ENCODE measurements at regions not wholly inside any gene's neighbourhood (a gene's known extent, or its start where the extent isn't known, plus 50 kb on each side); places are given as distances from the start of the nearest gene placed in this dataset.
A peak's percentile ranks its signal among the peaks of the same experiment; 100 is the strongest.

DNA sequence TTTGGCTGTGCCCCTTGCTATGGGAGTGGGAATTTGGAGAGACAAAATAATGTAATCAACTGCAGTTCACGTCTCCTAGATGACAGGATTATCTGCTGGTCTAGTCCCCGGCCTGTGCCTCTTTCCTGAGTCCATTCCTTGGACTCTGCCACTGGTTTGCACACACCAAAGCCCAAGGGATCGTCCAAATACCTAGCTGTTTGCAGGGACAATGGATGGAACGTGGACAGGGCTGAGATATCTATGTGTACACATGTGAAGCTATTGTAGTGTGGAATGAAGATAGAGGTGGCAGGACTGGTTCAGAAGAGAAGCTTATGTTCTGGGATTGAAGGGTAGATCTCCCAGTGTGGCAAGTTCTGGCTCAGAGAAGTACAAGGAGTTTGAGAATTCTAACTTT lies 198.3 kb upstream of the PITX2 start:
- Histone ChIP-seq H3K4me1 (ENCODE audit: low read depth) (no peaks in the 10 kb centered on the region), H3K4me3 (no peak overlapping the region), H3K9me3 (no peaks in the 10 kb centered on the region), H3K36me3 (ENCODE audit: low read depth) (no peaks in the 10 kb centered on the region)
- ATAC-seq, result no peak
- intact Hi-C loops (cut with DNase I, micrococcal nuclease), result no loop called here
- no peak for DNase-seq
- no peak for TF ChIP-seq CTCF (IDR thresholded peaks at IDR 0.05)

DNA sequence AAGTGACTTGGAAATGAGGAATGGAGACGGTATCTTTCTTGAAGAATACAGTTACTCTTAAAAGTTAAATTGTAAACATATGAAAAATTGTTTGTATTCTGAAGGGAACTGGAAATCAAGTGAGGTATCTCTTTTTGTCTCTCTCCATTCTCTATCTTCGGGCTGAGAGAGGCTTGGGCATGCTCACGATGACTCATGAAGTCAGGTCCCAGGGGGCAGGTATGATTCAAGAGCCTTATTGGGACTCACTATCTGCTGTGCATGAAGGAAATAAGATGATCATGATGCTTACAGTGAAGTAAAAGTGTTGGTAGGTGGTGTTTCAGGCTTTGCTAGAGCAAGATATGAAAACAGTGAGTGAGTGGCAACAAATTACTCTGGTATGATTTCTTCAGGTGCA lies 200.4 kb upstream of the PITX2 start:
- Histone ChIP-seq H3K4me3 (no peak overlapping the region), H3K36me3 (ENCODE audit: low read depth) (no peaks in the 10 kb centered on the region), H3K4me1 (ENCODE audit: low read depth) (peaks cover 3% of the 10 kb centered on the region), H3K9me3 (no peaks in the 10 kb centered on the region)
- intact Hi-C loops (cut with DNase I, micrococcal nuclease), result no loop called here
- DNase-seq, result no peak
- no peak for TF ChIP-seq CTCF (IDR thresholded peaks at IDR 0.05)
- no peak for ATAC-seq

GRCh38 chr4:110824344-110824743 lies 201.5 kb upstream of the PITX2 start:
- no peaks in the 10 kb centered on the region for H3K36me3 ChIP-seq (ENCODE audit: low read depth)
- no peaks in the 10 kb centered on the region for H3K9me3 ChIP-seq
- intact Hi-C loops (cut with DNase I, micrococcal nuclease), result no loop called here
- DNase-seq (no peak), ATAC-seq (no peak)
- no peak for TF ChIP-seq CTCF (IDR thresholded peaks at IDR 0.05)
- peaks cover 3% of the 10 kb centered on the region for H3K4me1 ChIP-seq (ENCODE audit: low read depth)
- no peak overlapping the region for H3K4me3 ChIP-seq

- intact Hi-C loops (cut with DNase I, micrococcal nuclease), result no loop called here
- ATAC-seq (peak; percentile 53), DNase-seq (peak in 1 of 3 donors; percentile 28)
- peaks cover 3% of the 10 kb centered on the region for H3K4me1 ChIP-seq (ENCODE audit: low read depth)
- H3K9me3 ChIP-seq, result no peaks in the 10 kb centered on the region
- H3K4me3 ChIP-seq, result no peak overlapping the region
- no peaks in the 10 kb centered on the region for H3K36me3 ChIP-seq (ENCODE audit: low read depth)
- no peak for TF ChIP-seq CTCF (IDR thresholded peaks at IDR 0.05)
These were observed 203.8 kb upstream of the PITX2 start for GRCh38 chr4:110826656-110827055.

GRCh38 chr4:110830461-110830860 lies 207.6 kb upstream of the PITX2 start:
- Histone ChIP-seq H3K36me3 (ENCODE audit: low read depth) (no peaks in the 10 kb centered on the region), H3K4me1 (ENCODE audit: low read depth) (peaks cover 3% of the 10 kb centered on the region), H3K4me3 (no peak overlapping the region), H3K9me3 (no peaks in the 10 kb centered on the region)
- ATAC-seq, result peak; percentile 99
- no peak for DNase-seq
- intact Hi-C loops (cut with DNase I, micrococcal nuclease), result no loop called here
- TF ChIP-seq CTCF (IDR thresholded peaks at IDR 0.05), result no peak

- DNase-seq (no peak), ATAC-seq (no peak)
- Histone ChIP-seq H3K9me3 (no peaks in the 10 kb centered on the region), H3K4me3 (no peak overlapping the region), H3K36me3 (ENCODE audit: low read depth) (no peaks in the 10 kb centered on the region), H3K4me1 (ENCODE audit: low read depth) (peaks cover 5% of the 10 kb centered on the region)
- intact Hi-C loops (cut with DNase I, micrococcal nuclease), result no loop called here
- no peak for TF ChIP-seq CTCF (IDR thresholded peaks at IDR 0.05)
These were observed 215.1 kb upstream of the PITX2 start for GRCh38 chr4:110837896-110838450.

Data from mucosa of descending colon (tissue), 3 donors.